WTC11 (cell line): ENCODE measurements at regions not wholly inside any gene's neighbourhood (a gene's known extent, or its start where the extent isn't known, plus 50 kb on each side); places are given as distances from the start of the nearest gene placed in this dataset.

Experiments used
- ATAC-seq: fragments of 200-7000 bp; cut with Tn5 transposase; 2 replicates; pipeline ENCODE4 v1.10.0; 2021; ENCODE audit warnings: mild to moderate bottlenecking, moderate library complexity
- CTCF ChIA-PET: fragments of 300-600 bp; sonication (Branson Sonifier 250); formaldehyde crosslinking; loops from one replicate; lab custom pipeline; 2021; ENCODE audit warnings: antibody characterized with exemption; lab: Charles Lee
- POLR2A ChIA-PET: fragments of 350-600 bp; sonication (Branson Sonifier 250); formaldehyde crosslinking; loops from one replicate; lab custom pipeline; 2021; ENCODE audit warnings: antibody characterized with exemption; lab: Charles Lee
- DNase-seq: peaks from one replicate; pipeline ENCODE4 v3.0.0; 2021; ENCODE audit warnings: low spot score
- H3K27ac Mint-ChIP-seq: 2 replicates; pipeline ENCODE4 v1.8.0; 2021; ENCODE audit warnings: mixed read lengths
- H3K27me3 Mint-ChIP-seq: 2 replicates; pipeline ENCODE4 v1.8.0; 2021; ENCODE audit warnings: low read depth, mild to moderate bottlenecking, moderate library complexity, mixed read lengths
- H3K36me3 Mint-ChIP-seq: 2 replicates; pipeline ENCODE4 v1.8.0; 2021; ENCODE audit warnings: mixed read lengths
- H3K4me1 Mint-ChIP-seq: 2 replicates; pipeline ENCODE4 v1.8.0; 2022; ENCODE audit warnings: mixed read lengths
- H3K4me3 Mint-ChIP-seq: 2 replicates; pipeline ENCODE4 v1.8.0; 2021; ENCODE audit warnings: mild to moderate bottlenecking, moderate library complexity, mixed read lengths
- H3K9me3 Mint-ChIP-seq: 2 replicates; pipeline ENCODE4 v1.8.0; 2021; ENCODE audit warnings: mixed read lengths
- ELF4 ChIP-seq: sonication (generic); formaldehyde crosslinking; IDR thresholded peaks from 2 replicates; pipeline ENCODE4 v1.8.1; 2022; ENCODE audit warnings: low read depth, mild to moderate bottlenecking, moderate library complexity, missing genetic modification reagents
- FOXJ3 ChIP-seq: sonication (generic); formaldehyde crosslinking; IDR thresholded peaks from 2 replicates; pipeline ENCODE4 v1.9.0; 2021; ENCODE audit warnings: missing genetic modification reagents, mild to moderate bottlenecking, borderline replicate concordance
- FOXK1 ChIP-seq: sonication (generic); formaldehyde crosslinking; IDR thresholded peaks from 2 replicates; pipeline ENCODE4 v1.8.0; 2022; ENCODE audit warnings: mild to moderate bottlenecking, moderate library complexity, missing genetic modification reagents
- GABPB1 ChIP-seq: sonication (generic); formaldehyde crosslinking; IDR thresholded peaks from 2 replicates; pipeline ENCODE4 v1.8.1; 2023; ENCODE audit warnings: mild to moderate bottlenecking, missing genetic modification reagents
- GTF2I ChIP-seq: fragments of 250-450 bp; sonication (Bioruptor Pico); conservative IDR thresholded peaks from 2 replicates; pipeline ENCODE4 v1.4.0; 2021; ENCODE audit warnings: mild to moderate bottlenecking
- JAZF1 ChIP-seq: fragments of 250-450 bp; sonication (Bioruptor Pico); IDR thresholded peaks from 2 replicates; pipeline ENCODE4 v1.9.0; 2021; ENCODE audit warnings: moderate library complexity, mild to moderate bottlenecking, inconsistent platforms
- RORB ChIP-seq: fragments of 250-450 bp; sonication (Bioruptor Pico); IDR thresholded peaks from 2 replicates; pipeline ENCODE4 v1.9.0; 2021; ENCODE audit warnings: mild to moderate bottlenecking
- TEAD1 ChIP-seq: sonication (generic); formaldehyde crosslinking; IDR thresholded peaks from 2 replicates; pipeline ENCODE4 v1.8.0; 2022; ENCODE audit warnings: mild to moderate bottlenecking, missing genetic modification reagents
- ZBTB21 ChIP-seq: sonication (generic); formaldehyde crosslinking; IDR thresholded peaks from 2 replicates; pipeline ENCODE4 v1.8.1; 2023; ENCODE audit warnings: mild to moderate bottlenecking, missing genetic modification reagents, borderline replicate concordance
- ZNF423 ChIP-seq: fragments of 250-450 bp; sonication (Bioruptor Pico); IDR thresholded peaks from 2 replicates; pipeline ENCODE4 v2.1.2; 2022; ENCODE audit warnings: mild to moderate bottlenecking, moderate library complexity
- TF ChIP-seq, protein P1 (sequence below): sonication (generic); formaldehyde crosslinking; IDR thresholded peaks from 2 replicates; pipeline ENCODE4 v1.8.1; 2022; ENCODE audit warnings: low read depth, mild to moderate bottlenecking, moderate library complexity, missing genetic modification reagents, borderline replicate concordance
- TF ChIP-seq, protein P2 (sequence below): fragments of 250-450 bp; sonication (Bioruptor Pico); IDR thresholded peaks from 2 replicates; pipeline ENCODE4 v1.9.0; 2021; ENCODE audit warnings: moderate library complexity, mild to moderate bottlenecking, inconsistent platforms, borderline replicate concordance
- TF ChIP-seq, protein P3 (sequence below): sonication (generic); formaldehyde crosslinking; IDR thresholded peaks from 2 replicates; pipeline ENCODE4 v1.8.1; 2022; ENCODE audit warnings: mild to moderate bottlenecking, missing genetic modification reagents, moderate library complexity, borderline replicate concordance
- TF ChIP-seq, protein P4 (sequence below): fragments of 250-450 bp; sonication (Bioruptor Pico); IDR thresholded peaks from 2 replicates; pipeline ENCODE4 v1.9.0; 2021; ENCODE audit warnings: mild to moderate bottlenecking
- TF ChIP-seq, protein P5 (sequence below): sonication (generic); formaldehyde crosslinking; IDR thresholded peaks from 2 replicates; pipeline ENCODE4 v1.8.1; 2023; ENCODE audit warnings: mild to moderate bottlenecking, missing genetic modification reagents
- TF ChIP-seq, protein P6 (sequence below): sonication (generic); formaldehyde crosslinking; IDR thresholded peaks from 2 replicates; pipeline ENCODE4 v1.8.1; 2023; ENCODE audit warnings: mild to moderate bottlenecking, missing genetic modification reagents, borderline replicate concordance
- TF ChIP-seq, protein P7 (sequence below): sonication (generic); formaldehyde crosslinking; IDR thresholded peaks from 2 replicates; pipeline ENCODE4 v1.8.0; 2022; ENCODE audit warnings: missing genetic modification reagents

DNA sequence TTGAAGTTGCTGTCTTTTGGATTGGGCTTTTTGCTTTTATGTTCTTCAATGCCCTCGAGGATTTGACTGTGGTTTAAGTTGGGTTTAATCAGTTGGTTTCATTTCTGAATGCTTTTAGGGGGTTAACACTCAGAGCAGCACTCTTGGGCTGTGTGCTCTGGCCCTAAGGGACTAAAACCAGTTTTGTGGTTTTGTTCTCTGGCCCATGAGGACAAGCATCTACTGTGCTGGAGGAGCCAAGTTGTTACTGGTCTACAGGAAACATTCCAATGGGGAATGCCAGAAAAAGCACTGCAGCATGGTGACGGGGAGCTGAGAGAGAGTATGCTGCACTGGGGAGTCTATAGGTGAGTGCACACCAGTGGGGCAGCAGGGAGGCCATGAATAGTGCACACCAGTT, 596.9 kb downstream of the ZBBX start:
- no peak for ATAC-seq
- peaks cover 6% of the 10 kb centered on the region for H3K9me3 Mint-ChIP-seq
- no peak overlapping the region for H3K4me3 Mint-ChIP-seq
- H3K4me1 Mint-ChIP-seq = no peaks in the 10 kb centered on the region
- no peak for TF ChIP-seq TEAD1 (CRISPR knock-in tag)
- TF ChIP-seq, protein P1, sequence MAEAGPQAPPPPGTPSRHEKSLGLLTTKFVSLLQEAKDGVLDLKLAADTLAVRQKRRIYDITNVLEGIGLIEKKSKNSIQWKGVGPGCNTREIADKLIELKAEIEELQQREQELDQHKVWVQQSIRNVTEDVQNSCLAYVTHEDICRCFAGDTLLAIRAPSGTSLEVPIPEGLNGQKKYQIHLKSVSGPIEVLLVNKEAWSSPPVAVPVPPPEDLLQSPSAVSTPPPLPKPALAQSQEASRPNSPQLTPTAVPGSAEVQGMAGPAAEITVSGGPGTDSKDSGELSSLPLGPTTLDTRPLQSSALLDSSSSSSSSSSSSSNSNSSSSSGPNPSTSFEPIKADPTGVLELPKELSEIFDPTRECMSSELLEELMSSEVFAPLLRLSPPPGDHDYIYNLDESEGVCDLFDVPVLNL (CRISPR knock-in tag) = no peak
- no peak for TF ChIP-seq ZBTB21
- TF ChIP-seq, protein P2, sequence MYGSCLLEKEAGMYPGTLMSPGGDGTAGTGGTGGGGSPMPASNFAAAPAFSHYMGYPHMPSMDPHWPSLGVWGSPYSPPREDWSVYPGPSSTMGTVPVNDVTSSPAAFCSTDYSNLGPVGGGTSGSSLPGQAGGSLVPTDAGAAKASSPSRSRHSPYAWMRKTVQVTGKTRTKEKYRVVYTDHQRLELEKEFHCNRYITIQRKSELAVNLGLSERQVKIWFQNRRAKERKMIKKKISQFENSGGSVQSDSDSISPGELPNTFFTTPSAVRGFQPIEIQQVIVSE (CRISPR knock-in tag) = no peak
- TF ChIP-seq ELF4 (CRISPR knock-in tag) = no peak
- no peak for TF ChIP-seq RORB (CRISPR knock-in tag)
- TF ChIP-seq GABPB1 (CRISPR knock-in tag) = no peak
- no peak for TF ChIP-seq ZNF423
- TF ChIP-seq, protein P3, sequence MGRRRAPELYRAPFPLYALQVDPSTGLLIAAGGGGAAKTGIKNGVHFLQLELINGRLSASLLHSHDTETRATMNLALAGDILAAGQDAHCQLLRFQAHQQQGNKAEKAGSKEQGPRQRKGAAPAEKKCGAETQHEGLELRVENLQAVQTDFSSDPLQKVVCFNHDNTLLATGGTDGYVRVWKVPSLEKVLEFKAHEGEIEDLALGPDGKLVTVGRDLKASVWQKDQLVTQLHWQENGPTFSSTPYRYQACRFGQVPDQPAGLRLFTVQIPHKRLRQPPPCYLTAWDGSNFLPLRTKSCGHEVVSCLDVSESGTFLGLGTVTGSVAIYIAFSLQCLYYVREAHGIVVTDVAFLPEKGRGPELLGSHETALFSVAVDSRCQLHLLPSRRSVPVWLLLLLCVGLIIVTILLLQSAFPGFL (CRISPR knock-in tag) = no peak
- TF ChIP-seq, protein P4, sequence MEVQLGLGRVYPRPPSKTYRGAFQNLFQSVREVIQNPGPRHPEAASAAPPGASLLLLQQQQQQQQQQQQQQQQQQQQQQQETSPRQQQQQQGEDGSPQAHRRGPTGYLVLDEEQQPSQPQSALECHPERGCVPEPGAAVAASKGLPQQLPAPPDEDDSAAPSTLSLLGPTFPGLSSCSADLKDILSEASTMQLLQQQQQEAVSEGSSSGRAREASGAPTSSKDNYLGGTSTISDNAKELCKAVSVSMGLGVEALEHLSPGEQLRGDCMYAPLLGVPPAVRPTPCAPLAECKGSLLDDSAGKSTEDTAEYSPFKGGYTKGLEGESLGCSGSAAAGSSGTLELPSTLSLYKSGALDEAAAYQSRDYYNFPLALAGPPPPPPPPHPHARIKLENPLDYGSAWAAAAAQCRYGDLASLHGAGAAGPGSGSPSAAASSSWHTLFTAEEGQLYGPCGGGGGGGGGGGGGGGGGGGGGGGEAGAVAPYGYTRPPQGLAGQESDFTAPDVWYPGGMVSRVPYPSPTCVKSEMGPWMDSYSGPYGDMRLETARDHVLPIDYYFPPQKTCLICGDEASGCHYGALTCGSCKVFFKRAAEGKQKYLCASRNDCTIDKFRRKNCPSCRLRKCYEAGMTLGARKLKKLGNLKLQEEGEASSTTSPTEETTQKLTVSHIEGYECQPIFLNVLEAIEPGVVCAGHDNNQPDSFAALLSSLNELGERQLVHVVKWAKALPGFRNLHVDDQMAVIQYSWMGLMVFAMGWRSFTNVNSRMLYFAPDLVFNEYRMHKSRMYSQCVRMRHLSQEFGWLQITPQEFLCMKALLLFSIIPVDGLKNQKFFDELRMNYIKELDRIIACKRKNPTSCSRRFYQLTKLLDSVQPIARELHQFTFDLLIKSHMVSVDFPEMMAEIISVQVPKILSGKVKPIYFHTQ (CRISPR knock-in tag) = no peak
- no peak for TF ChIP-seq FOXJ3 (CRISPR knock-in tag)
- TF ChIP-seq, protein P5, sequence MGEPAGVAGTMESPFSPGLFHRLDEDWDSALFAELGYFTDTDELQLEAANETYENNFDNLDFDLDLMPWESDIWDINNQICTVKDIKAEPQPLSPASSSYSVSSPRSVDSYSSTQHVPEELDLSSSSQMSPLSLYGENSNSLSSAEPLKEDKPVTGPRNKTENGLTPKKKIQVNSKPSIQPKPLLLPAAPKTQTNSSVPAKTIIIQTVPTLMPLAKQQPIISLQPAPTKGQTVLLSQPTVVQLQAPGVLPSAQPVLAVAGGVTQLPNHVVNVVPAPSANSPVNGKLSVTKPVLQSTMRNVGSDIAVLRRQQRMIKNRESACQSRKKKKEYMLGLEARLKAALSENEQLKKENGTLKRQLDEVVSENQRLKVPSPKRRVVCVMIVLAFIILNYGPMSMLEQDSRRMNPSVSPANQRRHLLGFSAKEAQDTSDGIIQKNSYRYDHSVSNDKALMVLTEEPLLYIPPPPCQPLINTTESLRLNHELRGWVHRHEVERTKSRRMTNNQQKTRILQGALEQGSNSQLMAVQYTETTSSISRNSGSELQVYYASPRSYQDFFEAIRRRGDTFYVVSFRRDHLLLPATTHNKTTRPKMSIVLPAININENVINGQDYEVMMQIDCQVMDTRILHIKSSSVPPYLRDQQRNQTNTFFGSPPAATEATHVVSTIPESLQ (CRISPR knock-in tag) = no peak
- TF ChIP-seq FOXK1 (CRISPR knock-in tag) = no peak
- no peak for TF ChIP-seq JAZF1 (CRISPR knock-in tag)
- TF ChIP-seq GTF2I (CRISPR knock-in tag) = no peak
- TF ChIP-seq, protein P6, sequence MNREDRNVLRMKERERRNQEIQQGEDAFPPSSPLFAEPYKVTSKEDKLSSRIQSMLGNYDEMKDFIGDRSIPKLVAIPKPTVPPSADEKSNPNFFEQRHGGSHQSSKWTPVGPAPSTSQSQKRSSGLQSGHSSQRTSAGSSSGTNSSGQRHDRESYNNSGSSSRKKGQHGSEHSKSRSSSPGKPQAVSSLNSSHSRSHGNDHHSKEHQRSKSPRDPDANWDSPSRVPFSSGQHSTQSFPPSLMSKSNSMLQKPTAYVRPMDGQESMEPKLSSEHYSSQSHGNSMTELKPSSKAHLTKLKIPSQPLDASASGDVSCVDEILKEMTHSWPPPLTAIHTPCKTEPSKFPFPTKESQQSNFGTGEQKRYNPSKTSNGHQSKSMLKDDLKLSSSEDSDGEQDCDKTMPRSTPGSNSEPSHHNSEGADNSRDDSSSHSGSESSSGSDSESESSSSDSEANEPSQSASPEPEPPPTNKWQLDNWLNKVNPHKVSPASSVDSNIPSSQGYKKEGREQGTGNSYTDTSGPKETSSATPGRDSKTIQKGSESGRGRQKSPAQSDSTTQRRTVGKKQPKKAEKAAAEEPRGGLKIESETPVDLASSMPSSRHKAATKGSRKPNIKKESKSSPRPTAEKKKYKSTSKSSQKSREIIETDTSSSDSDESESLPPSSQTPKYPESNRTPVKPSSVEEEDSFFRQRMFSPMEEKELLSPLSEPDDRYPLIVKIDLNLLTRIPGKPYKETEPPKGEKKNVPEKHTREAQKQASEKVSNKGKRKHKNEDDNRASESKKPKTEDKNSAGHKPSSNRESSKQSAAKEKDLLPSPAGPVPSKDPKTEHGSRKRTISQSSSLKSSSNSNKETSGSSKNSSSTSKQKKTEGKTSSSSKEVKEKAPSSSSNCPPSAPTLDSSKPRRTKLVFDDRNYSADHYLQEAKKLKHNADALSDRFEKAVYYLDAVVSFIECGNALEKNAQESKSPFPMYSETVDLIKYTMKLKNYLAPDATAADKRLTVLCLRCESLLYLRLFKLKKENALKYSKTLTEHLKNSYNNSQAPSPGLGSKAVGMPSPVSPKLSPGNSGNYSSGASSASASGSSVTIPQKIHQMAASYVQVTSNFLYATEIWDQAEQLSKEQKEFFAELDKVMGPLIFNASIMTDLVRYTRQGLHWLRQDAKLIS = no peak
- TF ChIP-seq, protein P7, sequence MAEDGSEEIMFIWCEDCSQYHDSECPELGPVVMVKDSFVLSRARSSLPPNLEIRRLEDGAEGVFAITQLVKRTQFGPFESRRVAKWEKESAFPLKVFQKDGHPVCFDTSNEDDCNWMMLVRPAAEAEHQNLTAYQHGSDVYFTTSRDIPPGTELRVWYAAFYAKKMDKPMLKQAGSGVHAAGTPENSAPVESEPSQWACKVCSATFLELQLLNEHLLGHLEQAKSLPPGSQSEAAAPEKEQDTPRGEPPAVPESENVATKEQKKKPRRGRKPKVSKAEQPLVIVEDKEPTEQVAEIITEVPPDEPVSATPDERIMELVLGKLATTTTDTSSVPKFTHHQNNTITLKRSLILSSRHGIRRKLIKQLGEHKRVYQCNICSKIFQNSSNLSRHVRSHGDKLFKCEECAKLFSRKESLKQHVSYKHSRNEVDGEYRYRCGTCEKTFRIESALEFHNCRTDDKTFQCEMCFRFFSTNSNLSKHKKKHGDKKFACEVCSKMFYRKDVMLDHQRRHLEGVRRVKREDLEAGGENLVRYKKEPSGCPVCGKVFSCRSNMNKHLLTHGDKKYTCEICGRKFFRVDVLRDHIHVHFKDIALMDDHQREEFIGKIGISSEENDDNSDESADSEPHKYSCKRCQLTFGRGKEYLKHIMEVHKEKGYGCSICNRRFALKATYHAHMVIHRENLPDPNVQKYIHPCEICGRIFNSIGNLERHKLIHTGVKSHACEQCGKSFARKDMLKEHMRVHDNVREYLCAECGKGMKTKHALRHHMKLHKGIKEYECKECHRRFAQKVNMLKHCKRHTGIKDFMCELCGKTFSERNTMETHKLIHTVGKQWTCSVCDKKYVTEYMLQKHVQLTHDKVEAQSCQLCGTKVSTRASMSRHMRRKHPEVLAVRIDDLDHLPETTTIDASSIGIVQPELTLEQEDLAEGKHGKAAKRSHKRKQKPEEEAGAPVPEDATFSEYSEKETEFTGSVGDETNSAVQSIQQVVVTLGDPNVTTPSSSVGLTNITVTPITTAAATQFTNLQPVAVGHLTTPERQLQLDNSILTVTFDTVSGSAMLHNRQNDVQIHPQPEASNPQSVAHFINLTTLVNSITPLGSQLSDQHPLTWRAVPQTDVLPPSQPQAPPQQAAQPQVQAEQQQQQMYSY (CRISPR knock-in tag) = no peak
- TF ChIP-seq, all 79 proteins: peak for 0
- ChIA-PET CTCF (no interaction called here), POLR2A (no interaction called here)
- no peak for DNase-seq
- Mint-ChIP-seq H3K36me3 (no peaks in the 10 kb centered on the region), H3K27me3 (no peaks in the 10 kb centered on the region), H3K27ac (no peak overlapping the region)
